GM13977 (cell line): ENCODE measurements at regions not wholly inside any gene's neighbourhood (a gene's known extent, or its start where the extent isn't known, plus 50 kb on each side); places are given as distances from the start of the nearest gene placed in this dataset.

Source experiments
- DNase-seq: peaks from one replicate; pipeline ENCODE4 v3.0.0; 2012; ENCODE audit warnings: low spot score
- in situ Hi-C: fragments of 300-500 bp; cut with MboI; formaldehyde crosslinking; loops from one replicate; pipeline ENCODE4 v1.12.0; 2022; ENCODE audit warnings: low sequenced_read_pairs, low pct_unique_long_range_greater_than_20kb, mixed read lengths, inconsistent platforms; ENCODE audit not compliant: unreplicated experiment
- TF ChIP-seq, protein P1 (sequence below): IDR thresholded peaks from 2 replicates; pipeline ENCODE4 v1.5.1; 2012; ENCODE audit warnings: mild to moderate bottlenecking, control low read depth; ENCODE audit not compliant: insufficient read depth; ENCODE audit errors: extremely low read depth, missing control alignments

DNA sequence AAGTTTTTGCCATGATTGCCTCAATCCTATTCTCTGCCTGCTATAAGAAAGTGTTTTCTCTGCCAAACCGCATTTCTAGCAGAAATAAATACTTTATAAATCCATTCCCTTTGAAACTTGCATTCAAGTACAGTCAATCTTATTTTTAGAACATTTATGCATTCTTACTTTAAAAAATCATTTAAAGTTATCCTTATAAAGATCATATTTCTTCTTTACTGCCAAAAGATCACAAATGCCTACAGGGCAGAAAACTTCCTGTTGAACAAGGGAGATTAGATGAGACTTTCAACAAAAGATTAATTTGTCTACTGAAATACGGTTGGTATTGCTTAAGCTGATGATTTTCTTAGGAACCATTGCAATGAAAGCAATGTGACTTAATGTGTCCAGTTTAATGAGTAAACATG is 207.2 kb upstream of the SLIT2 start:
- in situ Hi-C loops = no loop called here
- no peak for DNase-seq
- TF ChIP-seq, protein P1, sequence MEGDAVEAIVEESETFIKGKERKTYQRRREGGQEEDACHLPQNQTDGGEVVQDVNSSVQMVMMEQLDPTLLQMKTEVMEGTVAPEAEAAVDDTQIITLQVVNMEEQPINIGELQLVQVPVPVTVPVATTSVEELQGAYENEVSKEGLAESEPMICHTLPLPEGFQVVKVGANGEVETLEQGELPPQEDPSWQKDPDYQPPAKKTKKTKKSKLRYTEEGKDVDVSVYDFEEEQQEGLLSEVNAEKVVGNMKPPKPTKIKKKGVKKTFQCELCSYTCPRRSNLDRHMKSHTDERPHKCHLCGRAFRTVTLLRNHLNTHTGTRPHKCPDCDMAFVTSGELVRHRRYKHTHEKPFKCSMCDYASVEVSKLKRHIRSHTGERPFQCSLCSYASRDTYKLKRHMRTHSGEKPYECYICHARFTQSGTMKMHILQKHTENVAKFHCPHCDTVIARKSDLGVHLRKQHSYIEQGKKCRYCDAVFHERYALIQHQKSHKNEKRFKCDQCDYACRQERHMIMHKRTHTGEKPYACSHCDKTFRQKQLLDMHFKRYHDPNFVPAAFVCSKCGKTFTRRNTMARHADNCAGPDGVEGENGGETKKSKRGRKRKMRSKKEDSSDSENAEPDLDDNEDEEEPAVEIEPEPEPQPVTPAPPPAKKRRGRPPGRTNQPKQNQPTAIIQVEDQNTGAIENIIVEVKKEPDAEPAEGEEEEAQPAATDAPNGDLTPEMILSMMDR = no peak

DNA sequence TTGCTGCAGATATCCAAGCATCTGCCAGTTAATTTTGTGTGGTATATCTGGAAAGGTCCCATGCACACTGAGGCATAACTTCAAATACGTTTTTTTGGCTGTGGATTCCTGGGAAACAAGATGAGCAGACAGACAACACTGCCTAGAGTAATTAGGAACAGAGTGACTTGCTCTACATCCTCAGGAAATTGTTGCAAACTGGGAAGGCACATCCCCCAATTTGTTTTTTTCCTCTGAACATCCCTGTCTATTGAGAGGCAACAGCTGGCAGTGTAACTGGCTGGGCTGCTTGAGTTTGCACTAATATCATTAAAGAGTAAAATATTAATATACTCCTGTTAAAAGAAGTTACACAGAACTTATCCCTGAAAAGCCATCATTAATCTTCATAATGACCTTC is 207.7 kb upstream of the SLIT2 start:
- in situ Hi-C loops = no loop called here
- TF ChIP-seq, protein P1 = no peak
- no peak for DNase-seq

DNA sequence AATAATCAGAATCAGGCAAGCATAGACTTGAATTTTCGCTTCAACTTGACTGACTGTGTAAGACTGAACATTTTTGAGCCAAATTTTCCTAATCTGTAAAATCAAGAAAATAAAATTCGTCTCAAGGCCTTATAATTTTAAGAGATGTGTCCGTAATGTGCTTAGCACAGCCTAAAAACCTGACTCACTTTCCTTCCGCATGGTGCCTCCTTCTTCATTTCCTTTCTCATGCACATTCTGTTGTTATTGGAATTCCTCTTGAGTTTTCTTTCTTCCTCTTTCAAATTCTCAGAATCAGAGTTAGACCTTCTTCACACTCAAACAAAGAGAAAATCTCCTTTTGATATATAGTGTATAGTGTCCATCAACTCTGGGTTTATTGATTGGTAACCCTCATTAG is 208.9 kb upstream of the SLIT2 start:
- TF ChIP-seq, protein P1 = no peak
- in situ Hi-C loops = no loop called here
- DNase-seq = no peak

GRCh38 chr4:20041839-20042407 is 209.8 kb upstream of the SLIT2 start:
- DNase-seq = no peak
- in situ Hi-C loops = no loop called here
- TF ChIP-seq, protein P1 = no peak

GRCh38 chr4:20037745-20038144 is 214.0 kb upstream of the SLIT2 start:
- TF ChIP-seq, protein P1 = no peak
- in situ Hi-C loops = no loop called here
- DNase-seq = no peak

GRCh38 chr4:20030108-20030507 is 221.6 kb upstream of the SLIT2 start:
- TF ChIP-seq, protein P1 = no peak
- no peak for DNase-seq
- in situ Hi-C loops = no loop called here

GRCh38 chr4:20028645-20029044 is 223.1 kb upstream of the SLIT2 start:
- in situ Hi-C loops = no loop called here
- TF ChIP-seq, protein P1 = no peak
- DNase-seq = no peak
